ENCODE measurements at regions not wholly inside any gene's neighbourhood (a gene's known extent, or its start where the extent isn't known, plus 50 kb on each side); places are given as distances from the start of the nearest gene placed in this dataset.

- TF ChIP-seq POLR2A (IDR thresholded peaks at IDR 0.05) (no peak), CTCF (IDR thresholded peaks at IDR 0.05) (no peak)
Observed at GRCh38 chr12:38977132-38977531, 71.7 kb upstream of the CPNE8 start.

All from breast epithelium (tissue), 3 donors.